ENCODE measurements at regions not wholly inside any gene's neighbourhood (a gene's known extent, or its start where the extent isn't known, plus 50 kb on each side); places are given as distances from the start of the nearest gene placed in this dataset.

GRCh38 chr12:91401190-91401589, 218.6 kb upstream of the DCN start:
- H3K27me3 Mint-ChIP-seq (ENCODE audit: low read depth): no peaks in the 10 kb centered on the region
- no peak for DNase-seq (ENCODE audit: low spot score)
- H3K36me3 Mint-ChIP-seq (ENCODE audit: low read depth): no peaks in the 10 kb centered on the region
- no peak overlapping the region for H3K4me3 Mint-ChIP-seq (ENCODE audit: unreplicated experiment)
- TF ChIP-seq CTCF (IDR thresholded peaks at IDR 0.05): no peak
- H3K27ac Mint-ChIP-seq (ENCODE audit: unreplicated experiment): no peak overlapping the region
- H3K4me1 Mint-ChIP-seq (ENCODE audit: low read depth): peaks cover 16% of the 10 kb centered on the region
- peaks cover 4% of the 10 kb centered on the region for H3K9me3 Mint-ChIP-seq (ENCODE audit: low read depth)

GRCh38 chr12:91400271-91400670, 217.7 kb upstream of the DCN start:
- no peak for TF ChIP-seq CTCF (IDR thresholded peaks at IDR 0.05)
- no peaks in the 10 kb centered on the region for H3K27me3 Mint-ChIP-seq (ENCODE audit: low read depth)
- H3K4me3 Mint-ChIP-seq (ENCODE audit: unreplicated experiment): no peak overlapping the region
- H3K27ac Mint-ChIP-seq (ENCODE audit: unreplicated experiment): no peak overlapping the region
- H3K9me3 Mint-ChIP-seq (ENCODE audit: low read depth): no peaks in the 10 kb centered on the region
- DNase-seq (ENCODE audit: low spot score): no peak
- peaks cover 16% of the 10 kb centered on the region for H3K4me1 Mint-ChIP-seq (ENCODE audit: low read depth)
- H3K36me3 Mint-ChIP-seq (ENCODE audit: low read depth): no peaks in the 10 kb centered on the region

GRCh38 chr12:91397866-91398532, 215.4 kb upstream of the DCN start:
- Mint-ChIP-seq H3K4me3 (ENCODE audit: unreplicated experiment) (no peak overlapping the region), H3K9me3 (ENCODE audit: low read depth) (no peaks in the 10 kb centered on the region), H3K4me1 (ENCODE audit: low read depth) (peaks cover 16% of the 10 kb centered on the region), H3K27me3 (ENCODE audit: low read depth) (no peaks in the 10 kb centered on the region), H3K27ac (ENCODE audit: unreplicated experiment) (no peak overlapping the region), H3K36me3 (ENCODE audit: low read depth) (no peaks in the 10 kb centered on the region)
- DNase-seq (ENCODE audit: low spot score): no peak
- TF ChIP-seq CTCF (IDR thresholded peaks at IDR 0.05): no peak

- peaks cover 15% of the 10 kb centered on the region for H3K4me1 Mint-ChIP-seq (ENCODE audit: low read depth)
- peaks cover 4% of the 10 kb centered on the region for H3K36me3 Mint-ChIP-seq (ENCODE audit: low read depth)
- TF ChIP-seq CTCF (IDR thresholded peaks at IDR 0.05): no peak
- no peak overlapping the region for H3K4me3 Mint-ChIP-seq (ENCODE audit: unreplicated experiment)
- H3K27ac Mint-ChIP-seq (ENCODE audit: unreplicated experiment): no peak overlapping the region
- no peaks in the 10 kb centered on the region for H3K27me3 Mint-ChIP-seq (ENCODE audit: low read depth)
- H3K9me3 Mint-ChIP-seq (ENCODE audit: low read depth): peaks cover 14% of the 10 kb centered on the region
- DNase-seq (ENCODE audit: low spot score): no peak
These were observed 213.7 kb upstream of the DCN start for GRCh38 chr12:91396293-91396692.

- no peak for TF ChIP-seq CTCF (IDR thresholded peaks at IDR 0.05)
- H3K36me3 Mint-ChIP-seq (ENCODE audit: low read depth): peaks cover 7% of the 10 kb centered on the region
- peaks cover 20% of the 10 kb centered on the region for H3K9me3 Mint-ChIP-seq (ENCODE audit: low read depth)
- DNase-seq (ENCODE audit: low spot score): no peak
- no peak overlapping the region for H3K4me3 Mint-ChIP-seq (ENCODE audit: unreplicated experiment)
- peaks cover 9% of the 10 kb centered on the region for H3K4me1 Mint-ChIP-seq (ENCODE audit: low read depth)
- H3K27me3 Mint-ChIP-seq (ENCODE audit: low read depth): no peaks in the 10 kb centered on the region
- H3K27ac Mint-ChIP-seq (ENCODE audit: unreplicated experiment): no peak overlapping the region
These were observed 213.1 kb upstream of the DCN start for GRCh38 chr12:91395628-91396135.
